ENCODE measurements at regions not wholly inside any gene's neighbourhood (a gene's known extent, or its start where the extent isn't known, plus 50 kb on each side); places are given as distances from the start of the nearest gene placed in this dataset.

DNA sequence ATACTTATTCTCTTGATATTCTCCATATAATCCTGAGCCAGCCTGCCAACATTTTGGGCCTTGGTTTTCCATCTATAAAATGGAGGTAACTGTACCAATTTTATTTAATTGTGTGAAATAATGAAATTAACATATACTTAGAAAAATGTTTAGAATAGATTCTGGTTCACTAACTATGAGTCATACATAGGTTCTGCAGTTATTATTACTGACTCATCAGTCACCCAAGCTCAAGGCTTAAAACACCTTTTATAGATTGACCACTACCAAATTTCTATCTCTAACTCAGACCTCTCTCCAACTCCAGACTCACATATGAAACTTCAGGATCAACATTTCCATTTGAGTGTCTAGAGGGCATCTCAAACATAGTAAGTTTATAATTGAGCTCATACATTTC lies 1277.2 kb upstream of the GJE1 start:
- Histone ChIP-seq H3K9me3 (replicated peaks; ENCODE audit: control insufficient read depth, insufficient read depth, low read depth, low read length) (no peaks in the 10 kb centered on the region), H3K9me1 (ENCODE audit: control insufficient read depth, insufficient read depth, low read length) (no peaks in the 10 kb centered on the region), H2AFZ (ENCODE audit: low read depth, low read length) (no peak overlapping the region), H3K27me3 (ENCODE audit: control insufficient read depth in 2 of 2, insufficient read depth in 2 of 2, low read length in 2 of 2) (no peaks in the 10 kb centered on the region), H3K27ac (ENCODE audit: extremely low read depth, low read depth, low read length) (no peak overlapping the region), H3K4me2 (ENCODE audit: insufficient read depth, low read length) (no peak overlapping the region), H4K20me1 (replicated peaks; ENCODE audit: control insufficient read depth, insufficient read depth, low read length) (no peaks in the 10 kb centered on the region), H3K4me1 (replicated peaks in 1 of 2; ENCODE audit: control insufficient read depth in 2 of 2, insufficient read depth in 2 of 2, low read length in 2 of 2) (no peaks in the 10 kb centered on the region), H3K4me3 (no peak overlapping the region), H3K9ac (ENCODE audit: insufficient read depth in 1 of 2, low read depth in 2 of 2, low read length in 2 of 2) (no peak overlapping the region), H3K36me3 (ENCODE audit: control insufficient read depth, insufficient read depth, low read length) (no peaks in the 10 kb centered on the region), H3K79me2 (ENCODE audit: control insufficient read depth, insufficient read depth, low read length) (no peaks in the 10 kb centered on the region)
- intact Hi-C loops (cut with micrococcal nuclease) (no loop called here), in situ Hi-C loops (cut with MboI) (no loop called here)
- POLR2A ChIA-PET: interaction anchor here (0.7 kb wide), 1 partner anchor 329 kb away, joined by 3 read pairs; no protein-coding TSS in a partner anchor
- CTCF ChIA-PET (ENCODE audit: low intra/inter-chr PET ratio): no interaction called here
- DNase-seq (ENCODE audit: extremely low read depth in 1 of 4, low spot score in 3 of 4) (no peak), FAIRE-seq (no peak), ATAC-seq (no peak)
- no TSS peak for BruUV-seq (replicated peaks)
- TF ChIP-seq JUNB (CRISPR knock-in tag; conservative IDR thresholded peaks at IDR 0.05): 0 out of 2 replicates have a peak, but pooled peaks have one; percentile 58
- TF ChIP-seq ZFP30 (CRISPR knock-in tag; IDR thresholded peaks at IDR 0.05; ENCODE audit: borderline replicate concordance): no peak
- no peak for TF ChIP-seq MBD2 (IDR thresholded peaks at IDR 0.05; ENCODE audit: borderline replicate concordance, low read depth)
- TF ChIP-seq, protein P1, sequence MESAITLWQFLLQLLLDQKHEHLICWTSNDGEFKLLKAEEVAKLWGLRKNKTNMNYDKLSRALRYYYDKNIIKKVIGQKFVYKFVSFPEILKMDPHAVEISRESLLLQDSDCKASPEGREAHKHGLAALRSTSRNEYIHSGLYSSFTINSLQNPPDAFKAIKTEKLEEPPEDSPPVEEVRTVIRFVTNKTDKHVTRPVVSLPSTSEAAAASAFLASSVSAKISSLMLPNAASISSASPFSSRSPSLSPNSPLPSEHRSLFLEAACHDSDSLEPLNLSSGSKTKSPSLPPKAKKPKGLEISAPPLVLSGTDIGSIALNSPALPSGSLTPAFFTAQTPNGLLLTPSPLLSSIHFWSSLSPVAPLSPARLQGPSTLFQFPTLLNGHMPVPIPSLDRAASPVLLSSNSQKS (CRISPR knock-in tag; IDR thresholded peaks at IDR 0.05): no peak
- TF ChIP-seq ZNF324 (CRISPR knock-in tag; IDR thresholded peaks at IDR 0.05): no peak
- TF ChIP-seq TFAM (CRISPR knock-in tag; conservative IDR thresholded peaks at IDR 0.05): no peak

DNA sequence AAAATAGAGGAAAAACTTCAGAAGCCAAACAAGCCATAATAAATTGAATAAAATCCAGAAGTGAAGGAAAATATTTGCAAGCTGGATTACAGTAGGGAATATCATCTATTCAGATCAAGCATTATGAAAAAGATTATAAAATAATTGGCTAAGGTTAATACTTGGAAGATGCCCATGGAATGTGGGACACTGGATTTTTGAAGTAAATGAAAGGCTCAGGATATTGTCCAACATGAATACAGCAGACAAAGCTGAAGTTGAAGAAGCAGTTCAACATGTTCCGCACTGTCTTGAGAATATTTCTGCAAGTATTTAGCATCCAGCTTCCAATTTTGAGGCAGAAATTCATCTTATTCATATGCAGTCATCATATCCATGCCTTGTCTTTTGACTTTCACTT lies 1278.4 kb upstream of the GJE1 start:
- no peaks in the 10 kb centered on the region for H3K36me3 ChIP-seq (ENCODE audit: control insufficient read depth, insufficient read depth, low read length)
- H2AFZ ChIP-seq (ENCODE audit: low read depth, low read length): no peak overlapping the region
- intact Hi-C loops (cut with micrococcal nuclease) (no loop called here), in situ Hi-C loops (cut with MboI) (no loop called here)
- H3K4me2 ChIP-seq (ENCODE audit: insufficient read depth, low read length): no peak overlapping the region
- H4K20me1 ChIP-seq (replicated peaks; ENCODE audit: control insufficient read depth, insufficient read depth, low read length): no peaks in the 10 kb centered on the region
- POLR2A ChIA-PET: no interaction called here
- DNase-seq (ENCODE audit: extremely low read depth in 1 of 4, low spot score in 3 of 4) (no peak), ATAC-seq (no peak), FAIRE-seq (no peak)
- no peaks in the 10 kb centered on the region for H3K9me1 ChIP-seq (ENCODE audit: control insufficient read depth, insufficient read depth, low read length)
- H3K4me1 ChIP-seq (replicated peaks in 1 of 2; ENCODE audit: control insufficient read depth in 2 of 2, insufficient read depth in 2 of 2, low read length in 2 of 2): no peaks in the 10 kb centered on the region
- no peaks in the 10 kb centered on the region for H3K9me3 ChIP-seq (replicated peaks; ENCODE audit: control insufficient read depth, insufficient read depth, low read depth, low read length)
- no peak overlapping the region for H3K4me3 ChIP-seq
- WGBS (ENCODE audit: insufficient coverage, low coverage, missing lambda C conversion rate): 26% methylated on average over 1 of the region's 1 CpG
- H3K9ac ChIP-seq (ENCODE audit: insufficient read depth in 1 of 2, low read depth in 2 of 2, low read length in 2 of 2): no peak overlapping the region
- CTCF ChIA-PET (ENCODE audit: low intra/inter-chr PET ratio): no interaction called here
- no peak overlapping the region for H3K27ac ChIP-seq (ENCODE audit: extremely low read depth, low read depth, low read length)
- H3K79me2 ChIP-seq (ENCODE audit: control insufficient read depth, insufficient read depth, low read length): no peaks in the 10 kb centered on the region
- no peaks in the 10 kb centered on the region for H3K27me3 ChIP-seq (ENCODE audit: control insufficient read depth in 2 of 2, insufficient read depth in 2 of 2, low read length in 2 of 2)
- no TSS peak for BruUV-seq (replicated peaks)
- no peak for TF ChIP-seq HNRNPLL (IDR thresholded peaks at IDR 0.05; ENCODE audit: low read depth, low read length, poor library complexity, severe bottlenecking)
- no peak for TF ChIP-seq MAFF (IDR thresholded peaks at IDR 0.05; ENCODE audit: low read length)
- no peak for TF ChIP-seq CTBP1 (IDR thresholded peaks at IDR 0.05; ENCODE audit: borderline replicate concordance)
- TF ChIP-seq, protein P2, sequence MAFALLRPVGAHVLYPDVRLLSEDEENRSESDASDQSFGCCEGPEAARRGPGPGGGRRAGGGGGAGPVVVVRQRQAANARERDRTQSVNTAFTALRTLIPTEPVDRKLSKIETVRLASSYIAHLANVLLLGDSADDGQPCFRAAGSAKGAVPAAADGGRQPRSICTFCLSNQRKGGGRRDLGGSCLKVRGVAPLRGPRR (CRISPR knock-in tag; IDR thresholded peaks at IDR 0.05): no peak
- no peak for TF ChIP-seq FOXA1 (IDR thresholded peaks at IDR 0.05; ENCODE audit: borderline replicate concordance)
- no peak for TF ChIP-seq MAZ (CRISPR knock-in tag; conservative IDR thresholded peaks at IDR 0.05 in 1 of 2, IDR thresholded peaks at IDR 0.05 in 1 of 2)
- TF ChIP-seq EHMT2 (IDR thresholded peaks at IDR 0.05): no peak
- no peak for TF ChIP-seq KLF1 (tag; IDR thresholded peaks at IDR 0.05)
- TF ChIP-seq CXXC5 (CRISPR knock-in tag; IDR thresholded peaks at IDR 0.05): no peak
- no peak for TF ChIP-seq PHF8 (IDR thresholded peaks at IDR 0.05; ENCODE audit: borderline replicate concordance, low read length)
- TF ChIP-seq ZNF41 (CRISPR knock-in tag; conservative IDR thresholded peaks at IDR 0.05): no peak
- no peak for TF ChIP-seq PTRF (tag; IDR thresholded peaks at IDR 0.05)
- TF ChIP-seq NCOA6 (IDR thresholded peaks at IDR 0.05): no peak
- TF ChIP-seq CBFA2T2 (conservative IDR thresholded peaks at IDR 0.05): no peak

Measured in K562 (cell line).